Prostate gland (tissue), 2 donors: ENCODE measurements at regions not wholly inside any gene's neighbourhood (a gene's known extent, or its start where the extent isn't known, plus 50 kb on each side); places are given as distances from the start of the nearest gene placed in this dataset.

Source experiments
- DNase-seq: peaks from one replicate; pipeline ENCODE4 v3.0.0-alpha.2; 2019; ENCODE audit warnings: low spot score
- H3K27ac ChIP-seq, 2 donors: fragments of 200-600 bp; sonication (generic); 2 replicates each; pipeline ENCODE4 v1.5.1; 2017 to 2019
- H3K27me3 ChIP-seq: fragments of 200-600 bp; sonication (generic); replicated peaks from 2 replicates; pipeline ENCODE4 v1.5.1; 2019; ENCODE audit not compliant: insufficient read depth
- H3K36me3 ChIP-seq, 2 donors: fragments of 200-600 bp; sonication (generic); 1 replicate in 1 of 2; 2 replicates in 1 of 2; pipeline versions ENCODE4 v1.5.1 to v1.8.1; 2017 to 2019
- H3K4me1 ChIP-seq: fragments of 200-600 bp; sonication (generic); replicated peaks from 2 replicates; pipeline ENCODE4 v1.5.1; 2019
- H3K4me3 ChIP-seq, 2 donors: fragments of 200-600 bp; sonication (generic); 2 replicates each; pipeline ENCODE4 v1.5.1; 2017 to 2019
- H3K9me3 ChIP-seq: fragments of 200-600 bp; sonication (generic); 2 replicates; pipeline ENCODE4 v1.5.1; 2017
- POLR2A ChIP-seq: fragments of 450-650 bp; IDR thresholded peaks from one replicate; pipeline ENCODE4 v1.6.1; 2016; ENCODE audit warnings: antibody characterized with exemption, mild to moderate bottlenecking
- POLR2AphosphoS5 ChIP-seq: sonication (generic); formaldehyde crosslinking; IDR thresholded peaks from one replicate; pipeline ENCODE4 v1.6.1; 2017; ENCODE audit warnings: antibody characterized with exemption
- WGBS: methylation state at CpG from one replicate; pipeline ENCODE4 v1.1.5; 2018; 5-methylcytosine and 5-hydroxymethylcytosine counted together
- intact Hi-C: fragments of 100-400 bp; cut with DNase I; formaldehyde crosslinking; loops from one replicate; pipeline ENCODE4 v1.14.2; 2022
- TF ChIP-seq, protein P1 (sequence below), 4 experiments: fragments of 200-600 bp in 2 of 4; fragments of 450-650 bp in 2 of 4; sonication (generic) in 2 of 4; IDR thresholded peaks; 1 replicate in 3 of 4; 2 replicates in 1 of 4; pipeline ENCODE4 v1.5.1; 2016 to 2019; ENCODE audit warnings: antibody characterized with exemption in 4 of 4, mild to moderate bottlenecking in 2 of 4, moderate library complexity in 2 of 4

DNA sequence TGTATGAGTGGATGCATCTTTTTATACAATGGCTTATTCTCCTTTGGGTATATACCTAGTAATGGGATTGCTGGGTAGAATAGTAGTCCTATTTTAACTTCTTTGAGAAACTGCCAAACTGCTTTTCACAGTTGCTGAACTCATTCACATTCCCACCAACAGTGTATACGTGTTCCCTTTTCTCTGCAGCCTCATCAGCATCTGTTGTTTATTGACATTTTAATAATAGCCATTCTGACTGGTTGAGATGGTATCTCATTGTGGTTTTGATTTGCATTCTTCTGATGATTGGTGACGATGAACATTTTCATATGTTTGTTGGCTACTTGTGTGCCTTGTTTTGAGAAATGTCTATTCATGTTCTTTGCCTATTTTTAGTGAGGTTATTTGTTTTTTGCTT, 687.0 kb upstream of the EPHA5 start:
- intact Hi-C loops, result no loop called here
- H3K9me3 ChIP-seq, result no peaks in the 10 kb centered on the region
- no peak overlapping the region for H3K27ac ChIP-seq
- no peaks in the 10 kb centered on the region for H3K4me1 ChIP-seq
- no peak for DNase-seq
- no peak for TF ChIP-seq POLR2A
- TF ChIP-seq, protein P1, sequence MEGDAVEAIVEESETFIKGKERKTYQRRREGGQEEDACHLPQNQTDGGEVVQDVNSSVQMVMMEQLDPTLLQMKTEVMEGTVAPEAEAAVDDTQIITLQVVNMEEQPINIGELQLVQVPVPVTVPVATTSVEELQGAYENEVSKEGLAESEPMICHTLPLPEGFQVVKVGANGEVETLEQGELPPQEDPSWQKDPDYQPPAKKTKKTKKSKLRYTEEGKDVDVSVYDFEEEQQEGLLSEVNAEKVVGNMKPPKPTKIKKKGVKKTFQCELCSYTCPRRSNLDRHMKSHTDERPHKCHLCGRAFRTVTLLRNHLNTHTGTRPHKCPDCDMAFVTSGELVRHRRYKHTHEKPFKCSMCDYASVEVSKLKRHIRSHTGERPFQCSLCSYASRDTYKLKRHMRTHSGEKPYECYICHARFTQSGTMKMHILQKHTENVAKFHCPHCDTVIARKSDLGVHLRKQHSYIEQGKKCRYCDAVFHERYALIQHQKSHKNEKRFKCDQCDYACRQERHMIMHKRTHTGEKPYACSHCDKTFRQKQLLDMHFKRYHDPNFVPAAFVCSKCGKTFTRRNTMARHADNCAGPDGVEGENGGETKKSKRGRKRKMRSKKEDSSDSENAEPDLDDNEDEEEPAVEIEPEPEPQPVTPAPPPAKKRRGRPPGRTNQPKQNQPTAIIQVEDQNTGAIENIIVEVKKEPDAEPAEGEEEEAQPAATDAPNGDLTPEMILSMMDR (IDR thresholded peaks at IDR 0.05), result no peak
- H3K36me3 ChIP-seq, result no peaks in the 10 kb centered on the region
- no peaks in the 10 kb centered on the region for H3K27me3 ChIP-seq
- H3K4me3 ChIP-seq, result no peak overlapping the region
- WGBS, result 43% methylated on average over 2 of the region's 2 CpGs

DNA sequence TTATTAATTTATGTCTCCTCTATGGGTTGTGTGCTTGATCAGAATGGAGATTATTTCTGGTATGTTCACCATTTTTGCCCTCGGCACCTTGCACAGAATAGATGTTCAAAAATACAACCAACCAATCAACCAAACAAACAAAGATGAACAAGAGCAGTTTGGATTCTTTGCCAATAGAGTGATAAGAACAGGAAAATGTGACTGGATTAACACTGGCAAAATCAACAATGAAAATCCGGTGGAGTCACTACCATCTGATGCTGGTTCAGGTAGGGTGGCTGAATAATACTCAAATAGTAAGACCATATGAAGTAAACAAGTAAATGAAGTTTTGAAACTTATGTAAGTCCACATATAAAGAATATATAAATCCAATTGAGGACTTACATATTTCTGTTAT, 685.0 kb upstream of the EPHA5 start:
- intact Hi-C loops, result no loop called here
- WGBS, result 74% methylated on average over 2 of the region's 2 CpGs
- no peaks in the 10 kb centered on the region for H3K4me1 ChIP-seq
- no peak overlapping the region for H3K4me3 ChIP-seq
- DNase-seq, result no peak
- H3K27me3 ChIP-seq, result no peaks in the 10 kb centered on the region
- H3K9me3 ChIP-seq, result no peaks in the 10 kb centered on the region
- H3K36me3 ChIP-seq, result no peaks in the 10 kb centered on the region
- TF ChIP-seq POLR2A (no peak), POLR2AphosphoS5 (no peak)
- TF ChIP-seq, protein P1 (IDR thresholded peaks at IDR 0.05), result no peak
- no peak overlapping the region for H3K27ac ChIP-seq

DNA sequence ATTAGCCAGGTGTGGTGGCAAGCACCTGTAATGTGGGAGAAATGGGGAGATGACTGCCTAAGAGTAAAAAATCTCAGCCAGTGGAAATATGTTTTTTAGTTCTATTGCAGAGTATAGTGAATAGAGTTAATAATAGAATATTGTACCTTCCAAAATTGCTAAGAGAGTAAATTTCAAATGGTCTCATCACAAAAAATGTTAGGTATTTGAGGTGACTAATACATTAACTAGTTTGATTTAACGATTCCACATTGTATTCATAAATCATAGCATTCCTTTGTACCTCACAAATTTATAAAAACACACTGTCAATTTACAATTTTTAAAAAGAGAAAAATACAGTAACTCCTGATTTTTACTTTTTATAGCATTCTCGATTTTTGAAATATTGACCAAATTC, 681.5 kb upstream of the EPHA5 start:
- H3K36me3 ChIP-seq, result no peaks in the 10 kb centered on the region
- H3K27ac ChIP-seq, result no peak overlapping the region
- 82% methylated on average over 2 of the region's 2 CpGs for WGBS
- H3K4me1 ChIP-seq, result no peaks in the 10 kb centered on the region
- no peaks in the 10 kb centered on the region for H3K9me3 ChIP-seq
- DNase-seq, result no peak
- H3K4me3 ChIP-seq, result no peak overlapping the region
- no peaks in the 10 kb centered on the region for H3K27me3 ChIP-seq
- intact Hi-C loops, result no loop called here
- TF ChIP-seq POLR2A (no peak), POLR2AphosphoS5 (no peak)
- TF ChIP-seq, protein P1 (IDR thresholded peaks at IDR 0.05), result no peak

DNA sequence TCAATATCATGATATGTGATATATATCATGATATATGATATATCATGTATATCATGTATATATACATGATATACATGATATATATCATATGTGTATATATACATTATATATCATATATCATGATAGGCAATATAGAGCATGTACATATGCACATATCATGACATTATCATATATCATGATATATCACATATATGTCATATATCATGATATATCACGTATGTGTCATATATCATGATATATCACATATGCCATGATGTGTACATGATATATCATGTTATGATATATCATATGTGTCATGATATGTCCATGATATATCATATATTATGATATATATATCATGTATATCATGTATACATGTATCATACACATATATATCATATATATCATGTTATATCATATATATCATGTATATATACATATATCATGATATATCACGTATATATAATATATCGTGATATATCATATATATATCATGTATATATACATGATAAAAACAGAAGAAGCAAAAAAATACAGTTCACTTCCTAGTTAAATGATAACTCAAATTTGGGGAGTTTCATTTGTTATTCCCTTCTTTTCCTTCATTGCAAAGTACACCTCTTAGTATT, 670.1 kb upstream of the EPHA5 start:
- Histone ChIP-seq H3K4me3 (no peak overlapping the region), H3K9me3 (no peaks in the 10 kb centered on the region), H3K36me3 (no peaks in the 10 kb centered on the region), H3K4me1 (no peaks in the 10 kb centered on the region), H3K27me3 (no peaks in the 10 kb centered on the region), H3K27ac (no peak overlapping the region)
- 92% methylated on average over 3 of the region's 3 CpGs for WGBS
- DNase-seq, result no peak
- intact Hi-C loops, result no loop called here
- TF ChIP-seq POLR2A, result no peak
- TF ChIP-seq, protein P1 (IDR thresholded peaks at IDR 0.05), result no peak
- no peak for TF ChIP-seq POLR2AphosphoS5

DNA sequence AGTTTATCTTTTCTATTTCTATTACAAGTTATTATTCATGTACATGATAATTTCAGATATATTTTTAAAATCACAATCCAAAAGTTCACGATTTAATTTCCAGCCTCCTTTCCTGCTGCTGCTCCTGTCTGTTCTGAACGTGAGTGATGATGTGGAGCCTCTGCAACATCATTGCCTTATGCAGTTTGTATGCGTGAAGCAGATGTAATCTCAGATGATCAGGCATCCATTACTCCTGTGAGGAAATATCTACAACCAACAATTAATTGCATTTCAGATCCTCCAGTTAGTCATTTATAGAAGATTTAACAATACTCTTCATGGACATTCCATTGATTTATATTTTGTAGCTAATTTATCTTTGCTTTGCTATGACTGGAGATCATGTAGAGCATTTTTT, 668.7 kb upstream of the EPHA5 start:
- no peak for TF ChIP-seq POLR2AphosphoS5
- TF ChIP-seq, protein P1 (IDR thresholded peaks at IDR 0.05), result no peak
- no peak for TF ChIP-seq POLR2A
- Histone ChIP-seq H3K36me3 (no peaks in the 10 kb centered on the region), H3K4me1 (no peaks in the 10 kb centered on the region), H3K27ac (no peak overlapping the region), H3K4me3 (no peak overlapping the region), H3K27me3 (no peaks in the 10 kb centered on the region), H3K9me3 (no peaks in the 10 kb centered on the region)
- intact Hi-C loops, result no loop called here
- no peak for DNase-seq
- WGBS, result 67% methylated on average over 3 of the region's 3 CpGs
